C4-2B (cell line): ENCODE measurements at regions not wholly inside any gene's neighbourhood (a gene's known extent, or its start where the extent isn't known, plus 50 kb on each side); places are given as distances from the start of the nearest gene placed in this dataset.

Experiments
- H3K27ac ChIP-seq: fragments of 450-650 bp; 2 replicates; pipeline ENCODE4 v1.5.1; 2017
- ZFX ChIP-seq: fragments of 450-650 bp; IDR thresholded peaks from 2 replicates; pipeline ENCODE4 v1.6.1; 2017
- TF ChIP-seq, protein P1 (sequence below): fragments of 450-650 bp; conservative IDR thresholded peaks from 2 replicates; pipeline ENCODE4 v1.5.1; 2017; ENCODE audit warnings: mild to moderate bottlenecking

DNA sequence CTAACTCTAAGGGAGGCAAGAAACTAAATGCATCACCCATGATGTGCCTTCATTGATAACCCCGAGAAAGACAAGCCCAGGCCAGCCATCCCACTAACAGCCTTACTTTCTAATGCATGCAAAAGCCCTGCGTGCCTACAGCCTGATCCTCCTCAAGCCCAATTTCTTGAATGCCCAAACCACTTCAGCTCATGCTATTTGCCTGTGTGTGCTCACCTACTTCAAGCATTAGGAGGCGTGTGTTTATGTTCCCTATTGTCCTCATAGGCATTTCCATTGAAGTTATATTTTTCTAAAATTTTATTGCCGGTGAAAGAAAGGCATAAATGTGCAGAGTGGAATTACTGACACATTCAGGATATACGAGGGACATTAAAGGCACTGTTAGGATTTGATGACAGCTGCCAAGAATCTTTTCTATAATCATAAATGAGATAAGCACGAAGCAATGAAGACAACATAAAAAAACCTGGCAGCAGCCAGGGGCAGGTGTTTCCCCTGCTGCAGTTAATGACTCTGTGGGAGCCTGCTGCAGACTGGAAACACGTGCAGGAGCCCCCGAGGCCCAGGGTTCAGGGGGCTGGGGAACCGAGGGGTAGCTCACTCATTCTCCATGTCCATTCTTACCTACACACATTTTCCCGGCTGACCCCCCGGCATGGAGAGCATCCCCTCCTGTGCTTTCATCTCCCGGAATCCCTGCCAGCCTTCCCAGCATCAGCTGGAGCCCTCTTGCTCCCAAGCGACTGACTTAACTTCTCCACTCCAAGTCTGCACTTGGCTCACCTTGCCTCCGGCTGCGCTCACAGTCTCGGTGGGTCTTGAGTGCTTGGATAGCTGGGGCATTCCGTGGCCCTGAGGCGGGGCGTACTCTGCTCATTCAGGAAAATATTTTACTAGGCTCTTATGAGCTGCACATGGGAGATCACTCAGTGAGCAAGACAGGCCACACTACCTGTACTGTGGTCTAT lies 292.3 kb upstream of the SIX2 start:
- TF ChIP-seq, protein P1, sequence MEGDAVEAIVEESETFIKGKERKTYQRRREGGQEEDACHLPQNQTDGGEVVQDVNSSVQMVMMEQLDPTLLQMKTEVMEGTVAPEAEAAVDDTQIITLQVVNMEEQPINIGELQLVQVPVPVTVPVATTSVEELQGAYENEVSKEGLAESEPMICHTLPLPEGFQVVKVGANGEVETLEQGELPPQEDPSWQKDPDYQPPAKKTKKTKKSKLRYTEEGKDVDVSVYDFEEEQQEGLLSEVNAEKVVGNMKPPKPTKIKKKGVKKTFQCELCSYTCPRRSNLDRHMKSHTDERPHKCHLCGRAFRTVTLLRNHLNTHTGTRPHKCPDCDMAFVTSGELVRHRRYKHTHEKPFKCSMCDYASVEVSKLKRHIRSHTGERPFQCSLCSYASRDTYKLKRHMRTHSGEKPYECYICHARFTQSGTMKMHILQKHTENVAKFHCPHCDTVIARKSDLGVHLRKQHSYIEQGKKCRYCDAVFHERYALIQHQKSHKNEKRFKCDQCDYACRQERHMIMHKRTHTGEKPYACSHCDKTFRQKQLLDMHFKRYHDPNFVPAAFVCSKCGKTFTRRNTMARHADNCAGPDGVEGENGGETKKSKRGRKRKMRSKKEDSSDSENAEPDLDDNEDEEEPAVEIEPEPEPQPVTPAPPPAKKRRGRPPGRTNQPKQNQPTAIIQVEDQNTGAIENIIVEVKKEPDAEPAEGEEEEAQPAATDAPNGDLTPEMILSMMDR = no peak
- no peak overlapping the region for H3K27ac ChIP-seq

DNA sequence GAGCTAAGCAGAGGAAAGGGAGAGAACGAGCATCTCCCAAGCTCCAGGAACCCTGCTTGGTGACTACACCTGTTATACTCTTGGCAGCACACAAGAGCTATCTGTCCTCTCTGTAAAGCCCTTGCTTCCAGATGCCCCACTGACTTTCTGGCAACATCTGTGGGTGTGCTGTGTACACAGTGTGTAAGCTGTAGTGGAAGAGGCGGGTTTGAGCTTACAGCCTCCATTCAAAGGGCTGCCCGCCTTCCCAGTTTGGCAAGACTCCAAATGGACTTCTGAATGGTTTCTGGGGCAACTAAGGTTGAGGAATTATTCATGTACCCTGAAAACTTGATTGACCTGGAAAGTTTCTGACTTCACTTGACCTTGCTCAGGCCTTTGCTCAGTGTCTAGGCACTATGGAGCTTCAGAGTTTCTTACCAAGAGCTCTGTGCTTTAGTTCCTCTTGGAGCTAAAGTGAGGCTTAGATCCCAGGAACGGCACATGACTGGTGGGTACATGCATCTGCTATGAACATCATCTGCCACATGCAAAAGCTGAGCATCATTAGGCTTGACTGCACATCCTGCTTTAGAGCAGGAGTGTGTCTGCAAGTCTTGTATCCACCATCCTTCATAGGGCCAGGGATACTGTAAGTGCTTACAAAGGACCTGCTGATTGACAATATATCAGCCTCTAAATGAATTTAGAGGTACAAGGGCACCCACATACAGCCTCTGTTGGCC lies 290.9 kb upstream of the SIX2 start:
- H3K27ac ChIP-seq = no peak overlapping the region
- no peak for TF ChIP-seq ZFX
- TF ChIP-seq, protein P1 = no peak

DNA sequence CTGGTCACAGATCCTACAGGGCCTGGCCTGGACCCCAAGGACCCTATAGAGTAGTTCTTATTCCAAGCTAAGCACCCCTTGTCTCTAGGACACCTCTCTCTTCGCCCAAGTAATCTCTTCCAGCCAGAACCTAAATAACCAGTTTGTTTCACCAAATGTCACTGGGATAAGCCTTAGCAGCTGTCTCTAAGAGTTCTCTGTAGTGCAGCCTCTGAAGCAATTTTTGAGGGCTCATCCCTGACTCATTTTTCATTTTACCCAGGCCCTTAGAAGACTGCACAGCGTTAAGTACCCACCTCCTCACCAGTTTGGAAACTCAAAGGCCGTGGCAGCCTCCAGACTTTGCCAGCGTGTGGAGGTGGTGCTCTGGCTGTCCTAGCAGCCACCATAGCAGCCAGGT lies 290.1 kb upstream of the SIX2 start:
- no peak overlapping the region for H3K27ac ChIP-seq
- TF ChIP-seq, protein P1 = no peak

DNA sequence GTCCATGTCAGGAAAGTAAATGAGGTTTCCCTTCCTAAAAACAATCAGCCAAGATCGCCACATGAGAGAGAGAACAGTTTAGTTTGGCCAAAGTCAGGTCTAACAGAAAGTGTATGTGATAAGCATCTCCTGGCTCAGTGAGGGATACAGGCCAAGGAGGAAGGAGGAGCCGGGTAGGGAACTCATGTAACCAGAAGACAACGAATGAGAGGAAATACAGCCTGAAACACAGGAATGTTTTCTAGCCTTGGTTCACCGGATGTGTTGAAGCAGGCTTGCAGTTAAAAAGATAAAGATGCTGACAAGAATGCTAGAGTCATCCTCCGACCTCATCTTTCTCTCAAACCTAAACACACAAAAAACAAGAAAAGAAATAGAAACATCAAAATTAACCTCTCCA lies 283.9 kb upstream of the SIX2 start:
- H3K27ac ChIP-seq = peak overlapping the region; percentile 42
- TF ChIP-seq, protein P1 = no peak
- no peak for TF ChIP-seq ZFX

DNA sequence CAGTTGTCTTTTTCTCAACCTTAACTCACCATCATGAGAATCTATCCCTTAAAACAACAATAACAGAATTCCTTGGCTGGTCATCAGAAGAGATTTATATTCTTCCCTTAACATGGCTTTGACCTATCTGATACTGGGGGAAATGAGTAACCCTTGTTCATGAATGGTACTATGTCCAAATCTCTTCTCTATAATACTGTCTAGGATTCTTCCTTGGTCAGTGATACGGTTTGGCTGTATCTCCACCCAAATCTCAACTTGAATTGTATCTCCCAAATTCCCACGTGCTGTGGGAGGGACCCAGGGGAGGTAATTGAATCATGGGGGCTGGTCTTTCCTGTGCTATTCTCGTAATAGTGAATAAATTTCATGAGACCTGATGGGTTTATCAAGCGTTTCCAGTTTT lies 282.0 kb upstream of the SIX2 start:
- no peak overlapping the region for H3K27ac ChIP-seq
- TF ChIP-seq, protein P1 = no peak
- TF ChIP-seq ZFX = no peak

DNA sequence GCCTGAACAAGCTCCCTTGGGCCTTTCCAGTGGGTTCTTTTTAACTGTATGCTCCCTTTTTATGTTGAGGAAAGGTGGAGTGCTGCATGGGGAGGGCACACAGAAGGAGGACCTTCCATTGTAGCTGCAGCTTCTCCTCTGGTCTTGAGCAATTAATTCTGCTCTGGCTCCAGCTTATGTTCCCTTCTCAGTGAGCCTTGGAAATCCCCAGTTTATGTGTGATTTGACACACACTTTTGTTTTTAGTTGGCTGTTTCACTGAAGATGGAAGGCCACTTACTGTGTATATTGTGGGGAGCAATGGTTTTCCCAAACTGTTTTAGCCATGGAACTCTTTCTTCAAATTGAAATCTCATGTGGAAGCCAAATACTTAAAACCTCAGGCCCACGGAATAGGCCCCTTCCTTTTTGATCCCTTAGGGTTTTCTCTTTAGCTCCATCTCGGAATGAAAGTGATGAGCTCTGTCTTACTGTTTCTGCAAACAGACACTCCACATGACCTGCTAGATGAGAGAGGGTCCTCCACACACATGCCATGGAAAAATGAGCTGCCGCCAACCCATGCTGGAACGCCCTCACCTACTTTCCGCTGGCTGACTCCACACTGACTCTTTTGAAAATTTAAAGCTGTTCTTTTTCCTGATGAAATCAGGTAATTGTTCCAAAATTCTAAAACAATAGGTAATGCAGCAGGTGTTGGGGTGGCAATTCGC lies 280.9 kb upstream of the SIX2 start:
- TF ChIP-seq ZFX = no peak
- TF ChIP-seq, protein P1 = no peak
- H3K27ac ChIP-seq = no peak overlapping the region
